ENCODE measurements at regions not wholly inside any gene's neighbourhood (a gene's known extent, or its start where the extent isn't known, plus 50 kb on each side); places are given as distances from the start of the nearest gene placed in this dataset.
A peak's percentile ranks its signal among the peaks of the same experiment; 100 is the strongest.

GRCh38 chr9:88737031-88737430 is 202.1 kb downstream of the NXNL2 start:
- DNase-seq = no peak

- DNase-seq = no peak
These were observed 202.9 kb downstream of the NXNL2 start for GRCh38 chr9:88737876-88738275.

GRCh38 chr9:88738709-88739108 is 203.7 kb downstream of the NXNL2 start:
- DNase-seq = no peak

GRCh38 chr9:88739373-88739772 is 204.4 kb downstream of the NXNL2 start:
- no peak for DNase-seq

GRCh38 chr9:88740844-88741243 is 205.9 kb downstream of the NXNL2 start:
- DNase-seq = no peak

DNA sequence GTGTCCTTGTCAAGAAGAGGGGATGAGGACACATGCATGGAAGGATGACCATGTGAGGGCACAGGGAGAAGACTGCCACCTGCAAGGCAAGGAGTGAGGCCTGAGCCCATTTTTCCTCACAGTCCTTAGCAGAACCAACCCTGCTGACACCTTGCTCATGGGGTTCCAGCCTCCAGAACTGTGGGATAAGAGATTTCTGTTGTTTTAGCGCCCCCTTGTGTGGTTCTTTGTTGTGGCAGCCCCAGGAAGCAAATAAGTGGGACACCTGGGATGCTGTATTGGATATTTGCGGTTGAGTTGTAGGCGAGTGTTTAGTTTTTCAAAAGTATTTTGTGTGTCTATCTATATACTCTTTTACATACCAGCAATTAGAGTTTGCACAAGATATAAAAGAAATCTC is 206.4 kb downstream of the NXNL2 start:
- peak in 1 of 5 donors; percentile 14 for DNase-seq

GRCh38 chr9:88742483-88742882 is 207.5 kb downstream of the NXNL2 start:
- DNase-seq = no peak

GRCh38 chr9:88742905-88743304 is 207.9 kb downstream of the NXNL2 start:
- no peak for DNase-seq

DNA sequence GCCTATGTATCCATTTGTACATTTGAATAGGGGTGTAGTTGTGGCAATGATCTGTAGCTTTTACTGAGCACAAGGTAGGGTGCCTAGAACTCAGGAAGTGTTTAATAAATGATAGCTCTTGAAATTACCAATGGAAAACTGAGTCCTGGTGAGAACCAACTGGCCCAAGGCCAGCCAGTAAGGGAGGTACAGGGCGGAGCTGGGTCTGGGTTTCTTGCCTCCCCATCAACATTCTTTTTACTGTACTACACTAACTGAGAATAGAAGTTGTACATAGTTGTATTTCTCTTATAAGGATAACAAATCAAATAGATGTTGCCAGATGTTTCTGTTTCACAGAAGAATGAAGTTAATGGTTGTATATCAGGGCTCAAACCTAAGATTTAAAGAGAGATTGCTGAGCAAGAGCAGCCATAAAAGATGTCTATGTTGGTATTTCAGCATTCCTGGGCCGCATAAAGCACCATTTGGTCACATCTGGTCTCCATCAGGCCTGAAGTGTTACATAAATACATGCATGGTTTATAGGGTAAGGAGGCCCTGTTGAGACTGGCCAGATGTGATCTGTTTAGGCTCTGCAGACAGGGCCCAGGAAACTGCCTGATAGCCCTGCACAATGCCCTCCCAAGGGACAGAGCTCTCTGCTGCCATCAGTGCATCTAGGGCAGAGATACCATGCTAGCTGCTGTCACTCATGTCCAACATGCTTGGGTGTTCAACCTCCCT is 210.5 kb downstream of the NXNL2 start:
- DNase-seq = no peak

- no peak for DNase-seq
These were observed 211.2 kb downstream of the NXNL2 start for GRCh38 chr9:88746029-88746742.

DNA sequence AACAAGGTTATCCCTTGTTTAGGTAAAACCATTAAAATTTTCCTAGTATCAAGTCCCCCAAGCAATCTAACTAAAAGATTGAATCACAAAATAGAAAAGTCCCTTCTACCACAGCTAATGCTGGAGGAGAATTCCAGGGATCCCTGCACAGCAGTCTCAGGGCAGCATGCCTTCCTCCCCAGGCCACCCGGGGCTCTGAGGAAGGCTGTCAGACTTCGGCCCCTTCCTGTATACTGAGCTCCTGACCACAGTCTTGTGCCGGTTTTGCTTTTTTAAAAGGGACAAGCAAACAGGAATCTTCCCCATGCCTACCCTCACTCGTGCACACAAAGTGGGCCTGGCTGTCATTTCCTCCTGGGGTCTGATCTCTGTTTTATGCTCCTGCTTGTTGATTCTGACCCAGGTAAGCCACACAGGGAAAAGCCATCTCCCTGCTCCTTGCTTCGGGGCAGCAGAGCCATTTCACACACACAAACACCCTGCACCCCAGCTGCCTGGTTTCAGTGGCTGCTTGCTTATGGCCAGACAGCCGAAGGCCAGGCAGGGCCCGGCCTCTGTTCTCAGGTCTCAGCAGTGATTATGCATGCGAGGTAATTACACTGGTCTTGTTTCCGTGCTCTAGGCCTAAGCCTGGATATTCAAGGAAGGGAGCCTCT is 211.9 kb downstream of the NXNL2 start:
- DNase-seq = no peak

DNA sequence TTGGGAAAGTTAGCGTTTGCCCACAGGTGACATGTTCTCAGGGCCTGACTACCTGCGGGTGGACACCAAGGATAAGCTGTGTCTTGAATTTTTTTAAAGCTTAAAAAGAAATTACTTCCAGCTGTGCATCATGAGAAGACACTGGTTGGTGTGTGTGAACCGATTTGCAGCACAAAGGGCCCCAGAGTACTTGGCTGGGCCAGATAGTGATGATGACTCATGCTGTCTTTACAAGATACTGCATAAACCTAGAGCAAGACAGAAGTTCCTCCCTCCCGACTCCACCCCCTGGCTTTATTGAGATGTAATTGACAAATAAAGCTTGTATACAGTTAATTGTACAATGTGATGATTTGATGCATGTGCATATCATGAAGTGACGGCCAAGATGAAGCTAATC is 212.8 kb downstream of the NXNL2 start:
- DNase-seq = no peak

DNA sequence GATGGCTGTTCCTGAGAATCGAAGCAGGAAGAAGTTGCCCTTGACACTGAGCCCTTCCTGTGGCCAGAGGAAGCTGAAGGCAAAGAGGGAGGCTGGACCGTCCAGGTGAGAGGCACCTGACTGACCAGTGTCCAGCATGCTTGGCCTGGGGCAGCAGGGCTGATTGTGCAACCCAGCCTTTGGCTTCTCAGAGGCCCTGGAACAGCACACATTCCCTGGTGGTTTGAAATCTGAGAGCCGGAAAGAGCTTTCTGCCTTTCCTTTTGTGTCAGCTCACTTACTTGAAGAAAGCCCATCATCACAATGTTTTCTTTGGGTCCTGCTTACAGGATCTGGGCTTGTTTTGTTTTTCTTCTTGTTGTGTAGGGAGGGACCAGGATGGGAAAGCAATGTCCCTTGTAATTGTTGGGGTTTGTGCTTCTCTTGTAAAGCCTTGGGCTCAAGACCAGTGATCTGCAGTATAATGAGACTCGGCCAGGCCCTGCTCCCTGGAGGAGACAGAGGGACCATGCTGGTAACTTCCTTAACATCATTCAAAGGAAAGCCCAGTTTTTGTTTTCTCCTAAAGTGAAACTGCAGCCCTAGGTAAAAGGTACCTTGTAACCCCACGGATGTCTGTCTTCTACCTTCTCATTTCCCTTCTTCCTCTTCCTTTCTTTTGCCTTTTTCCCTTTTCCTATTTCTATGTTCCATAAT is 213.7 kb downstream of the NXNL2 start:
- DNase-seq = no peak

- no peak for DNase-seq
These were observed 214.4 kb downstream of the NXNL2 start for GRCh38 chr9:88749420-88749819.

DNA sequence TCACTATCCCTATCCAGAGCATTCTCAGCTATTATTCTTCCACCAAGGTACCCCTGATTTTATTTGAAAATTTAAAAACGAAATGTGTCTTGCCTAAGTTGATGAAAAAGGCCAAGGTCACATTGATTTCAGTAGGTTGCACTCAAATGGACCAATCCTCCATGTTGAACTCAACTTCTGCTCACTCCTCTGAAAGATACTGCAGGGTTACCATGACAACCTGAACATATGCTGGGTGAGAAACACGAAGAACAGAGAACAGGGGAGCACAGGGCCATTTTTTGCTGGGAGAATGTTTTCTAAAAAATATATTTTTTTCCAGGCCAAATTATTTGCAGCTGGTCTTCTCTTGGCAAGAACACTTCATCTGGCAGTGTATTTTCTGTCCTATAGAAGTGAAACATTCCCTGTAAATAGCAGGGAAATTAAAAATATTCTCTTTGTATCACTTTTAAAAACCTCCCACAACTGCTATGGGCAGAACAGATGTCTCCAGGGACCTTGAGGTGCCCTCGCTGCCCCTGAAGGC is 215.9 kb downstream of the NXNL2 start:
- no peak for DNase-seq

DNA sequence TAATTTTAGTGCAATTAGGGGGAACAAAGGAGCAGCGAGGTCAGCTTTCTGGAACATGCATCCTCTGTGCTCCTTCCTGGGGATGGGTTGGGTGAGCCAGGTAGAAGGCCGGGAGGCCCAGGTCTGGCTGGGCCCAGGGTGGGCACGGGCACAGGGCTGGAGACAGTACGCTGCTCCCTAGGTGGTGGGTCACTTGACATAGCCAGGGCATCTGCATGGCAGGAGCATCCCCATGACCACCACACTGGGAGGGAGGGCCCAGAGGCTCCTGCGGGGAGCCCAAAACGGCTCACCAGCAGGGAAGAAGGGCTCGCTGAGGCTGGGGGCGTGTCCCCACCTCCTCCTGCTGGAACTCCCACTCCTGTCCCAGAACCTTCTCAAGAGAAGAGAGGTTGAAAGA is 216.8 kb downstream of the NXNL2 start:
- DNase-seq = no peak

GRCh38 chr9:88753691-88754367 is 218.9 kb downstream of the NXNL2 start:
- DNase-seq = no peak

DNA sequence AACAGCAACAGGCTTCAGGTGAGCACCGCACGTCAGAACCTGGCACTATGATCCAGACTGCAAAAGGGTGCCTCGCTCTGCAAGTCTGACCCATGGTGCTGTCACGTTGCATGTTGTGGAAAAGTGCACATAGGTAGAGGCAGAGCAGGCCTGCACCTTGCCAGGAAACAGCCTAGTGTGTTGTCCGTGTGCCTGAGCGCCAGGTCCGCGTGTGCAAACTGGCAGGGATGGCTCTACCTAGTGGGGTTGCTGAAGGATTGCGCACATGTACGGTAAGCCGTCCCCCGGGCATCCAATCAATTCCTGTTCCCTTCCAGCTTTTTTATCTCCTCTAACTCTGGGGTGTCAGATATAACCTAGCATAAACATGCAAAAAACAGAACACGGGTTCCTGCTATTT is 219.5 kb downstream of the NXNL2 start:
- no peak for DNase-seq

DNA sequence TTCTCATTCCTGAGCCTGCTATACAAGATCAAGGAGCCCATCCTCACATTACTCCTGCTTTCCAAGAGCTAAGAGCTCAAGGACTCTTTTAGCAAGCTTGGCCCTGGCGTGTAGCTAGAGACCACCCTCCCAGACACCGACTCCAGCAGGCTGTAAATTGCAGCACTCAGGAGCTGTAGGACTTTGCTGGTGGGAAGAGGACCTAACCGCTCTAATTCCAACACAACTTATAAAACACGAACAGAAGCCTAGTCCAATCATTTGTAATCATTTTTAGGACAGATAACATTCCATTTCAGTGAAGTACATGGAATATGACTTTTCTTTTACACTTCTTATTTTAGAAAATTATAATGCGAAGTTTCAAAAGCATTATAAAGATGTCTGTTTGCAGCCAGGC is 219.9 kb downstream of the NXNL2 start:
- DNase-seq = no peak

DNA sequence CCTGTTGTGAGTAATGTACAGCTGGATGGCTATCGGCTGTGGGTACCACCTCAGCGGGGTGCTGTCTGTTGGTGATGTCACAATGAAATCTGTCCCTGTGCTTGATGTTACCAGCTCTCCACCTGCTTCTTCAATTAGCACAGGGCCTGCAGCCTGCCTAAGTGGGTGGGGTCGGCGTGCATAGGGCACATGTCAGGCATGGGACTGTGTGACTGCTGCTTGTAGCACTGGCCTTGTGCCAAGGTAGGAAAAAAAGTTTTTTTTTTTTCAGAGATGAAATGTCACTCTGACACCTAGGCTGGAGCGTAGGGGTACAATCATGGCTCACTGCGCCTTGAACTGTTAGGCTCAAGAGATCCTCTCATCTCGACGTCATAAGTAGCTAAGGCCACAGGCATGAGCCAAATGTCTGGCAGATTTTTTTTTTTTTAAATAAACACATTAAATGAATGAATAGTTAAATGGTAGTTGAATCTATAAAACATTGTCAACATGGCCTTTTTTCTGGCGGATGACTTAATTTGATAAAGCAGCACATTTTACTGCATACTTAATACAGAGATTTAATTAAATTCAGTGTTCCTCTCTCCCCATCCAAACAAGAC is 222.5 kb downstream of the NXNL2 start:
- no peak for DNase-seq

DNA sequence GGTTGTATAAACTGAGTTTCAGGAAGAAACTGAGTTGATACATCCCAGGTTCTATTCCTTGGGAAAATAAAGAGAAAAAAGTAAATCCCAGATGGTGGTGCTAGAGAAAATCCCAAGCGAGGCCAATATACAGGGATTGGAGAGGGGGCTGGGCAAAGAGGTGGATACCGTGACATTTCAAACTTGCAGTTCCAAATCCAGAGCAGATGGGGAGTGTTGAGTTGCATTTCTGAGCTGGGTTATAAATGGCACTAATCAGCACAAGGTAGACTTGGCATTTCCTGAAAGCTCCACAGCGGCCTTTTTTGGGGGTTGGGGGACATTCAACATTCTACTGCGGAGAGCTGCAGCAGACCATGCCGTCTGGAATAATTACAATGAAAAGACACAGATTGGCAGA is 224.4 kb downstream of the NXNL2 start:
- DNase-seq = no peak

Measured in T-helper 1 cell (primary cell).